GM19395 (cell line): ENCODE measurements at regions not wholly inside any gene's neighbourhood (a gene's known extent, or its start where the extent isn't known, plus 50 kb on each side); places are given as distances from the start of the nearest gene placed in this dataset.
"Not testable (repeated sequence)": the region's sequence is repeated elsewhere in the genome, so short reads cannot be mapped to it uniquely, and the experiment has no call there.

Experiments used
- ATAC-seq: cut with Tn5 transposase; IDR thresholded peaks from one replicate; pipeline ENCODE4 v1.9.1; 2021; ENCODE audit warnings: mild to moderate bottlenecking, moderate library complexity; ENCODE audit not compliant: unreplicated experiment

- not testable (repeated sequence) for ATAC-seq
These were observed 957.0 kb downstream of the LTN1 start for GRCh38 chr21:28035692-28036091.

- ATAC-seq: not testable (repeated sequence)
These were observed 957.8 kb downstream of the LTN1 start for GRCh38 chr21:28034916-28035315.

DNA sequence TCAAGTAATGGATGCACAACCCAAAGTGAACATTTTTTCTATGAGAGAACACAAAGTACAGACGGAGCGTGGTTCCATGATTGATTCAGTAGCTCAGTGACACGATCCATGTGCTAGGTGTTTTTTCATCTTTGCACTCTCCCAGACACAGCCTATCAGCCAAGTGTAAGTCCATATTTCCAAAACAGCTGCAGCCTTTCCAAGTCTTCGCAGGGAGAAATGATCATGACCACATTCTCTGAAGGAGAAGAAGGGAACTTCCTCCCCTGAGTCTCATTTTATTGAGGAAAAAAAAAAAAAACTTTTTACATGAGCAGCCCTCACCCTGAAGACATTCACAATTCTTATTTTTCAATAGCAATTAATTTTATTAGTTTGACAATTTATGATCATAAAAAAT, 958.3 kb downstream of the LTN1 start:
- not testable (repeated sequence) for ATAC-seq

- not testable (repeated sequence) for ATAC-seq
These were observed 960.0 kb downstream of the LTN1 start for GRCh38 chr21:28032652-28033051.

DNA sequence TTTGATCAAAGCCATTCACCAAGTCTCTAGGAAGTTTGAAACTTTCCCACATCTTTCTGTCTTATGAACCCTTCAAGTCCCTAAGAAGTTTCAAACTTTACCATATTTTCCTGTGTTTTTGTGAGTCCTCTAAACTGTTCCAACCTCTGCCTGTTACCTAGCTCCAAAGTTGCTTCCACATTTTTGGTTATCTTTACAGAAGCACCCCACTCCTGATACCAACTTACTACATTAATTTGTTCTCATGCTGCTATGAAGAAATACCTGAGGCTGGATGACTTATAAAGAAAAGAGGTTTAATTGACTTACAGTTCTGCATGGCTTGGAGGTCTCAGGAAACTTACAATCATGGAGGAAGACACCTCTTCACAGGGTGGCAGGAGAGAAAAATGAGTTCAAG, 961.6 kb downstream of the LTN1 start:
- not testable (repeated sequence) for ATAC-seq

GRCh38 chr21:28025111-28025510, 967.6 kb downstream of the LTN1 start:
- no peak for ATAC-seq

DNA sequence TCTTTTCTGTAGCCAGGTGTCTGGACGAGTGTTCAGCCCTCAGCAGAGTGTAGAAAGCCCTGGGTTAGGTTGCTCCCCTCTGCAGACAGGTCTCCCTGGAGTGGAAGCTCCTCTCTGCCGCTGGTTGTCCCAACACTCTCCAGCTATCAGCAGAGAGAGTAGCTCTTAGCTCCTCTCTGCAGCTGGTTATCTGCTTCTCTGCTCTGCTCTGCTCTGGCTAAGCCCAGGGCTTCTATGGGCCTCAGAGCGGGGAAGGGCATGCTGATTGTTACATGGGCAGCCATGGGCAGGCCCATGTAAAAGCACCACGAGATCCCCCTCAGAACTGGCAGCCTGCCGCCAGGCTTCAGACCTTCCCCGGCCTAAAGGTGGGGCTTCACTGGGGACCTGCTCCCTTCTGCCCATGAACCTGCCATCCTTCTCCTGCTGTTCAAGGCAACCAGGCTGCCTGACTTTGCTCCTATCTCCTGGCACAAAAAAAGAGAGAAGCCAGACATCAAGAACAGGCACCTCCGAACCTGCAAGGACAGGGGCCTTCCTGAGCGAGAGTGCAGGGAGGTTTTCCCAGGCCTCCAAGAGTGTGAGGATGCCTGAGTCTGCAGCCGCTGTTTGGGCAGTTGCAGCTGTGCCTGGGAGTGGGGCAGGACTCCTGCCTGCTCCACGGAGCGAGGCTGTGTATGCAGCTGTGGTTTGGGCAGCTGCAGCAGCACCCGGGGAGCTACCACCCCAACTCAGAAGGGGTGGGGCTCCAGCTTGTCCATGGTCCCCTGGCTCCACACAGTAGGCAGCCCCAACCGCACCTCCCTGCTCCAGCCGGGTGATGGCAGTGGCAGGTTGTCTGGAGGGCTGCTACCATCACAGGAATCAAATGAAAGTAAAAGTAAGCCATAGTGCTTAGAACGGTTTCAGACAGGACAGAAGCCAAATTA, 973.7 kb downstream of the LTN1 start:
- no peak for ATAC-seq

GRCh38 chr21:28018213-28018612, 974.5 kb downstream of the LTN1 start:
- no peak for ATAC-seq

- no peak for ATAC-seq
These were observed 976.1 kb downstream of the LTN1 start for GRCh38 chr21:28016571-28016970.

DNA sequence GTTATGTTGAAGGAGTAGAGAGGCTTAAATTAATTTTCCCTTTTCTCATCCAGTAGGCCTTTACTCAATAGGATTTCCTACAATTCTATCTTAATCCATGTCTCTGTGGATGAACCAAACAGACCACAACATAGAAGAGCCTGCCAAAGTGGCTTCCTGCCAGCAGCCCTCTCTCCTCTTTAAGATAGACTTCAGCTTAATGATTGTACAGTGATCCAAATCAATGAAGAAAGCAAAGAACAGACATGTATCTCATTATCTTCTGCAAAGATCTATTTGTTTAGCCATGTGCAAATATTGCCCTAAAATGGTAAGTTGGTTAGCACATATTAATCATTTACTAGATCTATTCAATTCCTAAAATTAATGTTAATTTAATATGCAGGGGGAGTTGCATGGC, 979.6 kb downstream of the LTN1 start:
- not testable (repeated sequence) for ATAC-seq

GRCh38 chr21:28011970-28012369, 980.7 kb downstream of the LTN1 start:
- not testable (repeated sequence) for ATAC-seq

GRCh38 chr21:28008245-28008644, 984.4 kb downstream of the LTN1 start:
- not testable (repeated sequence) for ATAC-seq

DNA sequence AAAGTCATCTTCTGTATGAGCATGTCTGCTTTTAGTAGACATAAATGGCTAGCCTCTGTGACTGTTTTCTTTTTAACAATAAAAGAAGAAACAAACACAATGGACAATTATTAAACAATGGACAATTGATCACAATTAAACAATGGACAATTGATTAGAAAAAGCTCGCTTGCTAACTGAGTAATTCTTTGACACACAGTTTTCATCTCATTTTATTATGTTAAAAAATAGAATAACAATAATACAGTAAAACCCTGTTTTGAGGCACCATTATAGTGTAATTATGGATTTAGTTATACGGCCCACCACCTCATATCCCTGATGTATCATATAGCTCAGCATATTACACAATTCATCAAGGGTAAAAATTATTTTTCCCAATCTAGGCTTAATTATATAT, 989.0 kb downstream of the LTN1 start:
- not testable (repeated sequence) for ATAC-seq

GRCh38 chr21:27996906-27997305, 995.8 kb downstream of the LTN1 start:
- not testable (repeated sequence) for ATAC-seq

DNA sequence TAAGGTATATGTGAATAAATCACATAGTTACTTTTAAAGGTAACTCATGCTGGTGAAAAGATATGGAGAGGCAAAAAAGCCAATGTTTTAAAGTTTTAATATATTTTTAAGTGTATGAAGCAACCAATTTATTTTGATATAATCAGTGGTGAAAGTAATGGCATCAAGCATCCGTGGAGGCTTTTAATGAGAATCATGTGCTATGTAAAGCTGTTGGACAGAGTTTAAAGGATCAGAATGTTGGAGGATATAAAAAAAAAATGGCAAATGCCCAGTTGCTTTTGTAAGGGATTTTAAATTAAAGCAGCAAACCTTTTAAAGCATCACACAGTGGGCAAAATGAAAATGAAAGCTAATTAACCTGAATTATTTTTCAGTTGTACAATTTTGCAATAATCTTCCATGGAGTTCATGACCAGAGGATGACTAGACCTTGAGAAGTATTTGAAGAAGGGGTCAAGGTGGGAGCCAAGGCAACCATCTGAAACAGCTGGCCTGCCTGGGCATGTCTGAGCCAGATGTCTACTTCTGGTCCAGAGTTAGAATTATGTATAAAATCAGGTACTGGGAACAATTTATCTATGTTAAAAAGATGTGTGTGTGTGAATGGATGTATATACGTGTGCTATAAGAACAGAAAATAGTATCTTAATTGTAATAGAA, 1007.9 kb downstream of the LTN1 start:
- ATAC-seq: not testable (repeated sequence)

- not testable (repeated sequence) for ATAC-seq
These were observed 1012.6 kb upstream of the ADAMTS5 start for GRCh38 chr21:27979446-27979845.

- no peak for ATAC-seq
These were observed 1008.6 kb upstream of the ADAMTS5 start for GRCh38 chr21:27975514-27975913.

DNA sequence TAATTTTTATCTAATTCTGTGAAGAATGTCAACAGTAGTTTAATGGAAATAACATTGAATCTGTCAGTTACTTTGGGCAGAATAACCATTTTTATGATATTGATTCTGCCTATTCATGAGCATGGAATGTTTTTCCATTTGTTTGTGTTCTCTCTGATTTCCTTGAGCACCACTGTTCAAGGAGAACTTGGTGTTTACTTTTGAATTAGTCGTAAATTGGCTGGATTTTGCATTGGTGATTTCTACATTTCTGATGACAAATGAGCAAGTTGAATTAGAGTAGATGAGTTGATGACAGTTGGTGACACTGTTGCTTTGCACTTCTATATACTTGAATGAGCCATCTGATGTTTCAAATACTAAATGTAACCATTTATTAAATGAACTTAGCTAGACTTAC, 1007.3 kb upstream of the ADAMTS5 start:
- ATAC-seq: not testable (repeated sequence)

- ATAC-seq: not testable (repeated sequence)
These were observed 1001.4 kb upstream of the ADAMTS5 start for GRCh38 chr21:27968240-27968639.

DNA sequence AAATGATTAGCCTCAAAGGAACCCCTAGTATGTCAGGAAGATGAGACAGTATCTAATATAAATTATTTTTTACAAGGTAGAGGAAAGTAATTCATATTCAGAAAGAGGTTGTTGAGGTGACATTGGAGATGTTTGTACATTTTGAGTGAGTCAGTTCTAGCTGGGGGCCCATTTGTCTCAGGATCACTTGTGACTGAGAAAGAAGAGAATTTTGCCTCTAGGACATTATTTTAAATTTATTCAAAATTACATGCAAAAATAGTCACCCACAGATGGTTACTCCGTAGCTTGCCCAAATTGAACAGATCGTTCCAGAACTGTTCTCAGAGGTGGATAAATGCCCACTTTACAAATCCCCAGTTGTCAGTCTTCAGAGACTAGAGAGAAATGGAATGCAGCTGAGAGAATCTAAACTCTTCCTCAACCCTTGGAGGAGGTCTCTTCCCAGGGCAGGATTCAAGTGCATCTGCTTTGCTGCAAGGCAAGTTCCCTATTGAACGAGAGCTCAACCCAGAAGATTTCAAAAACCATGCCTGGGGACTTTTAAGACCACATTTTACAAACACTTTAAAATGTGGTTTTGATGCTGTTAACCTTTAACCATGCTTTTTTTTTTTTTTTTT, 987.8 kb upstream of the ADAMTS5 start:
- no peak for ATAC-seq

GRCh38 chr21:27953340-27954045, 986.6 kb upstream of the ADAMTS5 start:
- no peak for ATAC-seq
